HL-60 (cell line): ENCODE measurements at regions not wholly inside any gene's neighbourhood (a gene's known extent, or its start where the extent isn't known, plus 50 kb on each side); places are given as distances from the start of the nearest gene placed in this dataset. TPM values are rescaled to one million over a fixed set of nuclear protein-coding genes. Genes with fewer than 3 reads are reported as not detected.

Source experiments
- DNase-seq, 2 experiments: peaks; one replicate each; pipeline ENCODE4 v3.0.0-alpha.2; 2010 to 2020; ENCODE audit warnings: low read depth in 1 of 2, low spot score in 1 of 2
- H3K27ac ChIP-seq: fragments of 250-450 bp; sonication (Bioruptor Pico); replicated peaks from 2 replicates; pipeline ENCODE4 v1.5.1; 2020; ENCODE audit warnings: mild to moderate bottlenecking, moderate library complexity
- H3K27me3 ChIP-seq: fragments of 250-450 bp; sonication (Bioruptor Pico); 2 replicates; pipeline ENCODE4 v1.5.1; 2021; ENCODE audit warnings: mild to moderate bottlenecking, moderate library complexity; ENCODE audit not compliant: insufficient read depth, poor library complexity, severe bottlenecking
- H3K4me3 ChIP-seq: replicated peaks from 2 replicates; pipeline ENCODE4 v1.5.1; 2011; ENCODE audit warnings: mild to moderate bottlenecking, control low read depth, low read length; ENCODE audit not compliant: insufficient read depth
- POLR2AphosphoS5 ChIP-seq: IDR thresholded peaks from 2 replicates; pipeline ENCODE4 v1.6.1; 2012; ENCODE audit warnings: low read depth
- SPI1 ChIP-seq: IDR thresholded peaks from 2 replicates; pipeline ENCODE4 v1.6.1; 2012; ENCODE audit warnings: low read depth, mild to moderate bottlenecking, borderline replicate concordance
- microRNA-seq: library from miRNA; unstranded; fragments of <30 nt; microRNA quantifications from one replicate; pipeline ENCODE4, GENCODE V29; 2018

- DNase-seq = no peak
- H3K27ac ChIP-seq = no peak overlapping the region
- H3K4me3 ChIP-seq = no peak overlapping the region
- TF ChIP-seq POLR2AphosphoS5 (no peak), SPI1 (peak; percentile 41; the same call in 1 of the 2 replicates)
- H3K27me3 ChIP-seq = no peaks in the 10 kb centered on the region
Observed at GRCh38 chr12:25906651-25907340, 51.7 kb upstream of the RASSF8 start.

Small RNA genes in the stretch of these regions (microRNA-seq; reads per million reads assigned to microRNA genes)
- gene MIR4302 = not detected
